ENCODE measurements at regions not wholly inside any gene's neighbourhood (a gene's known extent, or its start where the extent isn't known, plus 50 kb on each side); places are given as distances from the start of the nearest gene placed in this dataset.

DNA sequence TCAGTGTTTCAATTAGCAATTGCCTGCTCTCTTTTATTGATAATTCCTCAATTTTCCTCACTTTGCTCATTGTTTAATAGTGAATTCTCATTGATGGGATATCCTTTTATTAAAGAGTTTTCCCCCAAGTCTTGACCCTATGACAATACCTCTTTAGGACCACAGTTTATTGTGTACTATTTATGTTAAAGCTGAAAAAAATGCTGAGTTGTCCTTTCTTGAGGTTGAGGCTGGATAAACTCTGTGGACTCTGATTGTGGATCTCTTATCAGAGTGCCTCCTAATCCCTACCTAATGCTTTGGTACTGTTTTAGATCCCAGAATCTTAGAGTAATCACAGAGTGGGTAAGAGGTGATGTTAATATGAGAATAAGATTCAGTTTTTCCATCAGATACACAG is 416.3 kb upstream of the GBE1 start:
- TF ChIP-seq BHLHE40 (IDR thresholded peaks at IDR 0.05; ENCODE audit: borderline replicate concordance) (no peak), CTBP1 (IDR thresholded peaks at IDR 0.05; ENCODE audit: borderline replicate concordance) (no peak)
- TF ChIP-seq, protein P1, sequence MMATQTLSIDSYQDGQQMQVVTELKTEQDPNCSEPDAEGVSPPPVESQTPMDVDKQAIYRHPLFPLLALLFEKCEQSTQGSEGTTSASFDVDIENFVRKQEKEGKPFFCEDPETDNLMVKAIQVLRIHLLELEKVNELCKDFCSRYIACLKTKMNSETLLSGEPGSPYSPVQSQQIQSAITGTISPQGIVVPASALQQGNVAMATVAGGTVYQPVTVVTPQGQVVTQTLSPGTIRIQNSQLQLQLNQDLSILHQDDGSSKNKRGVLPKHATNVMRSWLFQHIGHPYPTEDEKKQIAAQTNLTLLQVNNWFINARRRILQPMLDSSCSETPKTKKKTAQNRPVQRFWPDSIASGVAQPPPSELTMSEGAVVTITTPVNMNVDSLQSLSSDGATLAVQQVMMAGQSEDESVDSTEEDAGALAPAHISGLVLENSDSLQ (IDR thresholded peaks at IDR 0.05), result no peak

All from HEK293T (cell line).